GM23248 (cell line): ENCODE measurements at regions not wholly inside any gene's neighbourhood (a gene's known extent, or its start where the extent isn't known, plus 50 kb on each side); places are given as distances from the start of the nearest gene placed in this dataset.

ENCODE experiments used
- EZH2 ChIP-seq: fragments of 200-600 bp; sonication (generic); IDR thresholded peaks from 2 replicates; pipeline ENCODE4 v1.6.1; 2018; ENCODE audit warnings: antibody characterized with exemption, mild to moderate bottlenecking; ENCODE audit not compliant: insufficient read depth, poor library complexity, severe bottlenecking
- EZH2phosphoT487 ChIP-seq: fragments of 200-600 bp; sonication (generic); IDR thresholded peaks from 2 replicates; pipeline ENCODE4 v1.6.1; 2018; ENCODE audit warnings: antibody characterized with exemption, moderate library complexity, mild to moderate bottlenecking, low read depth; ENCODE audit not compliant: insufficient read depth

DNA sequence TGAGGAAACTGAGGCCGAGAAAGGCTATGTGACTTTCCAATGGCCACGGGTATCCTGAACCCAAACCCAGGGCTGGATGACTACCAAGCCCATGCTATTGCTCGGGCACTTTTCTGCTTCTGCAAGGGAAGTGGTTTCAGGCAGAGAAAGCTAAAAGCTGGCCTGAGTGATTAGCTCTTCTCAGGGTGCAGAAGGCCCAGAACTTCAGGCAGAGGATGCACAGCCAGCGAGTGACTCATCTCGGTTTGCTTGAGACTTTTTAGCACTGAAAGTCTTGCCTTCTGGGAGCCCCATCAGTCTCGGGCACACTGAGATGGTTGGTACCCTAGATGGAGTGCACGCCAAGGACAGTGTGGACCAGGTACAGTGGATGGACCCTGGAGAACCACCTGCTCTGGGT is 129.5 kb upstream of the SDK2 start:
- TF ChIP-seq EZH2 (no peak), EZH2phosphoT487 (no peak)
